Skin epidermis (tissue), 12 donors: ENCODE measurements at regions not wholly inside any gene's neighbourhood (a gene's known extent, or its start where the extent isn't known, plus 50 kb on each side); places are given as distances from the start of the nearest gene placed in this dataset.
A peak's percentile ranks its signal among the peaks of the same experiment; 100 is the strongest.
"Not testable (repeated sequence)": the region's sequence is repeated elsewhere in the genome, so short reads cannot be mapped to it uniquely, and the experiment has no call there.

Source experiments
- H3K27ac ChIP-seq, 21 experiments: fragments of 200-600 bp; sonication (generic) in 11 of 21; one replicate each; pipeline ENCODE4 v1.5.0; 2020; ENCODE audit warnings: mild to moderate bottlenecking in 3 of 21, inconsistent platforms in 2 of 21, moderate library complexity in 2 of 21
- H3K4me3 ChIP-seq, 7 experiments: fragments of 200-600 bp; sonication (generic) in 2 of 7; one replicate each; pipeline ENCODE4 v1.5.0; 2020; ENCODE audit warnings: inconsistent platforms in 2 of 7, mild to moderate bottlenecking in 2 of 7, moderate library complexity in 1 of 7

DNA sequence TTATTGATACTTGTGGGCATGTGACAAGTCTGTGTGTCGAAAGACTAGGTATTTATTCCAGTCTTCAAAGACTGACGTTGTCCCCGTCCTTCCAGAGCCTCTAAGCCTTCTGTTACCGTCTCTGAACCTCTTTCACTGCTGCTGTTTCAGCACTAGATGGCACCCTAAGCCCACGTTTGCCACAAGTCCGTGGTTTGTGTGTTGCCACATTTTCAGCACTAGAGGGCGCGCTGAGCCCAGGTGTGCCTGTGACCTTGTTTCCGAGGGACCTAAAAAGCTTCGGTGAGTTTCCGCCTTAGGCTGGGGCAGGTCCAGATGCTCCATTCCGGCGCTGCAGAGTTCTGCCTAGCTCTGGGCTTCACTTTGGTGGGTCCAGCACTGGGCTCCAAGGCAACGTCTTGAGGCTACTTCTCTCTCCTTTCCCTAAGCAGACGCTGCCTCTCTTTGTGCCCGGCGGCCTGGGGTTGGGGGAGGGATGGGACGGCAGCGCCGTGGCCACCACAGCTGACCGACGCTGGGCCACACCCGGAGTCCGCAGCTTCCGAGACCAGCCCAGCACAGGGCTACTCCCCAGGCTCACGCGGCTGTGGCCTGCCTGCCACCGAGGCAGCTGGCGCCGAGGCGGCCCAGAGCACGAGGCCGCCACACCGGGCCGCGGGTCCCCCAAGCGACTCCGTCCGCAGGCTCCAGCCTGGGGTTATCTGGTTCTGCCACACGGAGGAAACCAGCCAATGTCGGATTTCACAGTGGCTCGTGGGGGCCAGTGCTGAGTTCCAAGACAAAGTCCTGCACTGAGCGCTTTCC, 520.2 kb downstream of the REEP3 start:
- Histone ChIP-seq H3K4me3 (peak overlapping the region in 6 of 7 experiments; percentile 7 to 29 (median 19)), H3K27ac (no peak overlapping the region)

GRCh38 chr10:64041989-64042490, 520.8 kb downstream of the REEP3 start:
- H3K4me3 ChIP-seq: peak overlapping the region in 1 of 7 experiments; percentile 18
- no peak overlapping the region for H3K27ac ChIP-seq

GRCh38 chr10:64044098-64044497, 522.9 kb downstream of the REEP3 start:
- Histone ChIP-seq H3K27ac (no peak overlapping the region), H3K4me3 (no peak overlapping the region)

GRCh38 chr10:64044957-64045632, 523.9 kb downstream of the REEP3 start:
- not testable (repeated sequence) for H3K4me3 ChIP-seq, H3K27ac ChIP-seq

DNA sequence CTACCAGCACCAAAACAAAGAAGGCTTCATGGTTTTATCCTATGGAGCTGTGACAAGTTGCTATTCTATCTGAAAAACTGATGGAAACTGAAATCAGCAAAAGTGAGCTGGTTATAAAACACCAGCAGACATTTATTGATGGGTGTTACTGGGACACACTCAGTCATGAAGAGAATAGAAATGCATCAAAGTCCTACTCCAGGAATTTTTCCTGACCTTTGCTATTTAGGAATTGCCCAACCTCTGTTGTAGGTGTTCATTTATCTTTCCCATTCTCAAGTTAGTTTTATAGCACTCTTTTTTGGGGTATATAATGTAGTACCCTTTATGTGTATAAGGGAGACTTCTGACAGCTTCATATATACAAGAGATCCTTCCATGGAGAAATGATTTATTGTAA, 533.2 kb downstream of the REEP3 start:
- H3K27ac ChIP-seq: no peak overlapping the region

DNA sequence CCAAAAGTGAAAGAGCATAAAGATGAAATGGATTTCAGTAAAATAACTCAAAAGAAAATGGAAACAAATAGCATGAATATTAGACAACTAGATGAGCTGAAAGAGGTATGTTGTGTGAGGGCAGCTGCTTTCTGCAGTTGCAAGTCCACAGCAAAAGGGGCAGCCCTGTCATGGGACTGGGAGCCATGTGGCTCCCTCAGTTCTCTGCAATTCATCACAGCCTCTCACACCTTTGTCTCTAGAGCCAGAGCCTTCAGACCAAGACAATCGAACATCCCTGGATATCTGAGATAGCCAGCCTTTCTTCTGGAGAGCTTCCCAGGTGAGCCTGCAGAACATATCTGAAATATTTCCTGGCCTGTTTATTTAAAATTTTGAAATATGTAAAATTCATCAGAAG, 538.7 kb downstream of the REEP3 start:
- no peak overlapping the region for H3K27ac ChIP-seq

More for the DNA sequence above, 533.2 kb downstream of the REEP3 start:
- H3K4me3 ChIP-seq: no peak overlapping the region

DNA sequence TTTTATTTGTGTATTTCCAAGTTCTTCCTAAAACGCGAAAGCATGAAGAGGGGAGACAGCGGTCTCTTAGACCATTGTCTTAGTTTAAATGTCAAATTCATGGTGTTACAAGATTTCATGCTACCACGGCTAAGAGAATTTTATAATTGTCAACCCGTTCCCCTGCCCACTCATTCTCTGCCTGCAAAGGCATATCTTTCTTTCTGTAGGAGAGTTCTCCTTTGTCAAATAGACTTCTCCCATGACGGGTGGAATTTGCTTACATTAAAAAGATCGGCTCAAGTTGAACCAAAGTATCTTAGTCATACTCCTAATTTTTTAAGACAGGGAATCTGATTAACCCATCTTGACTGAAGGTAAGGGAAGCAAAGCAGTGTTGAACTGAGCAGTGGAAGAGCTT, 539.2 kb downstream of the REEP3 start:
- no peak overlapping the region for H3K27ac ChIP-seq
- H3K4me3 ChIP-seq: no peak overlapping the region

More for the DNA sequence above, 538.7 kb downstream of the REEP3 start:
- H3K4me3 ChIP-seq: no peak overlapping the region

DNA sequence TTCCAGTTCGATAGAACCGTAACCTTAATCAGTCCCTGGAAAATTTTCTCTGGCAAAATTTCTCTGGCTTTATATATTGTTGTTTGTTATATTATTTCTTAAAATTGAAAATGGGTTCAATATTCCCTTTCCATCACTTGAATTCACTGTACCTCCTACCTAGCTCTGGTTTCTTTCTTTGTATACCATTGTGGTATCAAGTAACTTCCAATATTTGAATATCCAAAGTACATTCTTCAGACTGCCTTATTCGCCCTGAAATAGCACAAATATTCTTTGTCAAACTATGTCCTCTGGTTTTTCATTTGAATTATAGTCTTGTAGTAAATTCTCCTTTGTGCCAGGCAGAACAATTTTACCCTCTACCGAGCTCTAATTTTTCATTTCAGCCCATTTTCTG, 541.6 kb downstream of the REEP3 start:
- Histone ChIP-seq H3K27ac (no peak overlapping the region), H3K4me3 (no peak overlapping the region)

DNA sequence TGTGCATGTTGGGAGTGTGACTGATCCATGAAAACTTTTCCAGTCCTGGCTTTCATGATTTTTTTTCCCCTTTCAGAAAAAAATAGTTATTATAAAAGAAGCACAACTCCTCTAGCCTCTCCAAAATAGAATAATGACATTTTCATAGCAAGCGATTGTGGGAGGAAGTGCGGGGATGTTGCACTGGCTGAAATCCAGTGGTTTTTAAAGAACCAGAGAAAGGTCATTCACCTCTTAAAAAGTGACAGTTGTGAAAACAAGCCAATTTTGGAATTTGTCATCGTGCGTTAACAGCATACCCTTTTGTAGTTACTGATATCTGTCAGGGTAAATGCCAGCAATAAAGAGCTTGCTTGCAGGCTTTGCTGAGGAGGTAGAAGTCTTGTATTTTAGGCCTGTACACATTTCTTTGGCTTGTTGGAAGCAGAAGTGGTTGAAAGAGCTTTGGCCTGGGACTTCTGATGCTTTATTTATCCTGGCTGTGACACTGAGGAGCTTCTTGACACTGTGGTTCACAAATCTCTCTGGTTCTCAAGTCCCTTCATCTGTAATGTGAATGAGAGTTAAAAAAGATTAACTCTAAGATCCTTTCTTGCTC, 545.9 kb downstream of the REEP3 start:
- Histone ChIP-seq H3K4me3 (no peak overlapping the region), H3K27ac (no peak overlapping the region)

GRCh38 chr10:64067859-64068258, 546.7 kb downstream of the REEP3 start:
- Histone ChIP-seq H3K4me3 (no peak overlapping the region), H3K27ac (no peak overlapping the region)

DNA sequence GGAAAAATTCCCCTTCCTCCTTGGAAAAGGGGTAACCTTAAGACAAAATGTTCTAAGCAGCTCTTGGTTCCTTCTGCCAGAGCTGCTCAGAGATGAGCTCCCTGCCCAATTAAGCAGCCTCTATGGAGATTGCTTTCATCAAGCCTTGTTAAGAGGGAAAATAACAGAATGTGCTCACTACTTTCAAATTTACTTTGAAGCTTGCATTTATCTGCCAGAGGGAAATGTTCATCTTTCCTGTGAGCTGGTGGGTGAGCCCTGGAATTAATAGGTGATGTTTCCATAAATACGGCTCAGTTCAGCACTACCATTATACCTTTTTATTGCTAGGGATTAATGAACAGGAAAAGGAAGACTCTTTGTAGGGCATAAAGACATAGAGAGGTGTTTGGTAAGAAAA, 549.0 kb downstream of the REEP3 start:
- Histone ChIP-seq H3K27ac (no peak overlapping the region), H3K4me3 (no peak overlapping the region)

GRCh38 chr10:64071218-64071617, 550.0 kb downstream of the REEP3 start:
- Histone ChIP-seq H3K4me3 (no peak overlapping the region), H3K27ac (no peak overlapping the region)

- Histone ChIP-seq H3K4me3 (no peak overlapping the region), H3K27ac (no peak overlapping the region)
Observed at GRCh38 chr10:64075604-64076003, 554.4 kb downstream of the REEP3 start.

GRCh38 chr10:64076322-64076940, 555.2 kb downstream of the REEP3 start:
- H3K27ac ChIP-seq: no peak overlapping the region
- no peak overlapping the region for H3K4me3 ChIP-seq

GRCh38 chr10:64079341-64079740, 558.1 kb downstream of the REEP3 start:
- no peak overlapping the region for H3K27ac ChIP-seq
- no peak overlapping the region for H3K4me3 ChIP-seq

GRCh38 chr10:64080071-64080470, 558.9 kb downstream of the REEP3 start:
- H3K4me3 ChIP-seq: no peak overlapping the region
- no peak overlapping the region for H3K27ac ChIP-seq

- Histone ChIP-seq H3K27ac (no peak overlapping the region), H3K4me3 (no peak overlapping the region)
Observed at GRCh38 chr10:64081947-64082482, 560.8 kb downstream of the REEP3 start.

DNA sequence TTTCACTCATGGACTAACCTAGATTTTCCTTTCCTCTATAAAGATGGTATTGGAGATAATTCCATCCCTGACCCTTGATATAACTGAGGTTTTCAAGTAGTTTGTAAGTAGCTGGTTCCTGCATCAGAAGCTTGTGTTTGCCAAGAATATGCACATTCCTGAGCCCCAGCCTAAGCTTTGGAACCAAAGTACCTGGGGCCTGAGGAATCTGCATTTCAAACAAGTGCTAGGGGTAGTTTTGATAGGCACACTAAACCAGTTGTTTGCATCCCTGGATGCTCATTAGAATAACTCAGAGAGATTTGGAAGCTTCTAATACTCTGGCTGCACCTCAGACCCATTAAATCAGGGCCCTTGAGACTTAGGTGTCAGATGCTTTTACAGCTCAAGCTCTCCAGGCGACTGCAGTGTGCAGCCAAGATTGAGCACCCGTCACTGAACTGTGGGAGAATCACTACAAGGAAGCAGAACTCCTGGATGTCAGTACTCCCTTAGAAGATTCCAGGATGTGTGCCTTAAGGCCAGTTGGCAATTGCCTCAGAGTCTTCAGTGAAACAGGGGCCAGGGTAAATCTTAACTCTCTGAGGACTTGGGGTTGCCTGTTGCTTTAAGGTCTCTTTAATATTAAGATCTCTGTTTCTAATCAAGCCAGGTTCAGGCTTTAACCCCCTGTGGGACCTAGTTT, 565.0 kb downstream of the REEP3 start:
- Histone ChIP-seq H3K27ac (no peak overlapping the region), H3K4me3 (no peak overlapping the region)

DNA sequence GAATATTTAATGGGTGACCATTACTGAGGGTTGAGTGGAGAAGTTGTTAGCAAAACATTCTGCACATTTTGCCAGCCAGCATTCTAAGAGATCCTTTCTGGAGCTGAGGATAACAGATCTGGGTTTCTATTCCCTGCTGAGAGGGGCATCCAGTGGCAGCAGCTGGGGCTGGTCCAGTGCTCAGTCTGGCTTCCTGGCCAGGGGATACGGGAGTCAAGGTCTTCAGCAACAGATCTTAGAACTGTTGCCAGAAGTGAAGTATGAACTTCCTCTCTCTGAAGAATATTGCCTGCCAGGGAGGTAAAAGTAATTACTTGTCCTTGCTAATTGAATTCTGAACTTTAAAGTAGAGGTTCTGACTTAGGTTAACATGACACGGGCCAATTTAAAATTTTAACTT, 568.4 kb downstream of the REEP3 start:
- H3K4me3 ChIP-seq: no peak overlapping the region
- H3K27ac ChIP-seq: no peak overlapping the region

DNA sequence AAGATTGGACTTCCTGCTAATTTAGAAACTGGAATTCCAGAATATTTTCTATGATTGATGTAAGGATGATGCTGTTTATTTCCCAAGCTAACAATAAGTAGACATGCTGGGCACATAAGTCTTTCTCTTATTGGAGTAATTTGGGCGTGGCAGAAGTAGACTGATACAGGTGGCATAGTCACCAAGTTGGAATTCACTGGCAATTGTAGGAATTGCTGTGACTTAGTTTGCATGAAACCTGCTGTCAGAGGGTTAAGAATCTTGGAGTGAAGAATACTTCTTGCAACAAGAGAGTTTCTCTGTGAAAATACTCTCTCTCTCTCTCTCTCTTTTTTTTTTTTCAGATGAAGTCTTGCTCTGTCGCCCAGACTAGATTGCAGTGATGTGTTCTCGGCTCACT, 569.7 kb downstream of the REEP3 start:
- H3K4me3 ChIP-seq: no peak overlapping the region

More for the DNA sequence above, 569.7 kb downstream of the REEP3 start:
- H3K27ac ChIP-seq: no peak overlapping the region
